ENCODE measurements at regions not wholly inside any gene's neighbourhood (a gene's known extent, or its start where the extent isn't known, plus 50 kb on each side); places are given as distances from the start of the nearest gene placed in this dataset.

DNA sequence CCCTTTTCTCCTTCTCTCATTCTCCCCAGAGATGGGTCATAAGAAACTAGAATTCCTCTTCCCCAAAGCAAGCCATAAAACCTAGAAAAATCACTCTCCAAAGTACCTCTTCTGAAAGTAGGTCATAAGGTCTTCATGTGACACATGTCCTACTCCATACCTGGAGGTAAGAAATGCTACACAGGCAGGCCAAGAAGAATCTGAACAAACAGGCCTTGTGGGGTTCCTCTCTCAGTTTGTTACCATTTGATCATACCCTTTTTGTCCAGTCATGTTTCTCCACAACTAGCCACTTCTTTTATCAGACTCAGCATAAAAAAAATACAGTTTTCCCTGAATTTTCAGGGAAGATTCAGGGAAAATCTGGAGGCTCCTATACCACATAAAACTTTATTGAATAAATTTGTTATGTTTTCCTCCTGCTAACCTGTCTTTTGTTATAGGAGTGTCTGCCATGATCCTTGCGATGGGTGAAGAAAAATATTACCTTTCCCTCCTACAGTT, 134.4 kb upstream of the LMO4 start:
- intact Hi-C loops (cut with DNase I) = no loop called here

DNA sequence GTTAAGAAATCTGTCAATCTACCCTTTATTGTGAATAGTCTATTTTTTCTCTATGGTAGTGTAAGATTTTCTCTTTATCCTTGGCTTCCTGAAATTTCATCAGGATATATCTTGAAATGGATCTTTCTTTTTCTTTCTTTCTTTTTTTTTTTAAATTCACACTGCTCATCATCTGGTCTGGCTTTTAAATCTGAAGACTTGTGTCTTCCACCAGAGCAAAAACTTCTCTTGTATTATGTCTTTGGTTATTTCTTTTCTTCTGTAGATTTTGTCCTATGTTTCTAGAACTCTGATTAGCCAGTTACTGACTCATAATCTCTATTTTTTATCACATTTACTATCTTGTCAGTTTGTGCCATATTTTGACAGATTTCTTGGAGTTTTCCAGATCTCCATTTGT, 133.8 kb upstream of the LMO4 start:
- DNase-seq = no peak

More for the DNA sequence above, 134.4 kb upstream of the LMO4 start:
- DNase-seq = no peak

GRCh38 chr1:87196110-87196827, 132.4 kb upstream of the LMO4 start:
- intact Hi-C loops (cut with DNase I) = no loop called here
- no peak for DNase-seq

More for the DNA sequence above, 133.8 kb upstream of the LMO4 start:
- intact Hi-C loops (cut with DNase I) = no loop called here

DNA sequence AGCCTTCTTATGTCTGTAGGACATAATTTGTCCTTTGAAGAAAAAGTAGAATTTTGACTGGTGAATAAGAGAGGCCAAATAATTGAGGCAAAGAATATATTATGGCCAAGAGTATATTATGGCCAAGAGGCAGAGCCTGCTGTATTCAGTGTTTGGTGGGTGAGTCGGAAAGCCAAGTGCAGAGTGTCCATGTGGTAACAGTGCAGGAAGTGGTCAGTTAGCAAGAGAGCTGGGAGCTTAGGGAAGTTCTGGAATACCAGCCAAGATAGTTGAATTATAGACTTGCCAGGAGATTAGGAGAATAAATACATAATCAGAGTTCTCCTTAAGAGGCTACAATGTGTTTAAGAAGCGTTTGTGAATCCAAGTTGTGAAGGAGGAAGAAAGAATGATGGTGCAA, 131.5 kb upstream of the LMO4 start:
- intact Hi-C loops (cut with DNase I) = no loop called here
- no peak for DNase-seq

GRCh38 chr1:87197641-87198040, 131.0 kb upstream of the LMO4 start:
- no peak for DNase-seq
- intact Hi-C loops (cut with DNase I) = no loop called here

DNA sequence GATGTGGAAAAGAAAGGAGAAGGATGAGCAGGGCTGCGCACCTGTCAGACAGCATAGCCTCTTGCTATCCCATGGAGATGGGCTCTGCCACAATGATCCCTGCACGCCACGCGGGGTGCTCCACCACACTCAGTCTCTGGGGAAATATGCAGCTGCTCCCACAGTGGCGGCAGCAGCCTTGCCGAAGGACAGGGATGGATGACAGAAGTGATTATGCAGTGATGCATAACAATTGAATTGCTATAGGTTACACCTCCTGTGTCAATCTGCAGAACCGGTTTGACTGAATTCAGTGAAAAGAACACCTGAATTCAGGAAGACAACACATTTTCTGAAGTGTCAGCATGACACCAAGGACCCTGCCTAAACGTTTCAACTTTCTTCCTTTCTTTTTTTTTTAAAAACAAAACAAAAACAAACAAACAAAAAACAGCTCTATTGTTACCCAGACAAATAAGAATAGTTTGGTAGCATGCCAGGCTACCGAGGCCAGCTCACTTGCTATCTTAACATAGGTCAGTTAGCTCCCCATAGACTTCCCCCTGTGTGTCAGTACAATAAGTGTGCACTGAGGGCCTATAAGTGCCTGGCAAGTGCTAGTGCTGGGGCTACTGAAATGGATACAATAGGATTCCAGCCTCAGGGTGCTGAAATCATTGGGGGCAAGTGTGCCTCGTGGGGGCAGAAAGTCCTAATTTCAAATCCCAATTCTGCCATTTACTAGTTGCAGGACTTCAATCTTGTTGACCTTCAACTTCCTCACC, 127.6 kb upstream of the LMO4 start:
- intact Hi-C loops (cut with DNase I) = no loop called here

DNA sequence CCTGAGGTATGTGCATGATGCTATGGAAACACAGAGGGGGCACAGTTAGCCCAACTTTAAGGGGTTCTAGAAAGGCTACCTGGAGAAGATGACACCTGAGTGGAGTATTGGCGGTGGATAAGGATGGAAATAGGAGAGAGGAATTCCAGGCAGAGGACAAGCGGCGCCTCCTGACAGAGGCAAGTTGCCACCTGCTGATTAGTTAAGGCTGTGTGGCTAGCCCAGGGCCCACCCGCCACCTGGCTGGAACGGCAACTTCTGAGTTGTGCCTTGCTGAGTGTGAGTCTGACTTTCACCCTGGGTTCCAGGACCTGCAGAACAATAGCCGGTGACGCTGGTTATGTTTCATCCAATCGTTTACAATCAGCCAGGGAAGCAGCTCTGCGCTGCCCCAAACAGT, 126.9 kb upstream of the LMO4 start:
- intact Hi-C loops (cut with DNase I) = no loop called here
- DNase-seq = peak in 1 of 10 donors; percentile 77

More for the DNA sequence above, 127.6 kb upstream of the LMO4 start:
- DNase-seq = peak in 1 of 10 donors; percentile 69

- no peak for DNase-seq
- intact Hi-C loops (cut with DNase I) = no loop called here
Observed at GRCh38 chr1:87202451-87202850, 126.2 kb upstream of the LMO4 start.

DNA sequence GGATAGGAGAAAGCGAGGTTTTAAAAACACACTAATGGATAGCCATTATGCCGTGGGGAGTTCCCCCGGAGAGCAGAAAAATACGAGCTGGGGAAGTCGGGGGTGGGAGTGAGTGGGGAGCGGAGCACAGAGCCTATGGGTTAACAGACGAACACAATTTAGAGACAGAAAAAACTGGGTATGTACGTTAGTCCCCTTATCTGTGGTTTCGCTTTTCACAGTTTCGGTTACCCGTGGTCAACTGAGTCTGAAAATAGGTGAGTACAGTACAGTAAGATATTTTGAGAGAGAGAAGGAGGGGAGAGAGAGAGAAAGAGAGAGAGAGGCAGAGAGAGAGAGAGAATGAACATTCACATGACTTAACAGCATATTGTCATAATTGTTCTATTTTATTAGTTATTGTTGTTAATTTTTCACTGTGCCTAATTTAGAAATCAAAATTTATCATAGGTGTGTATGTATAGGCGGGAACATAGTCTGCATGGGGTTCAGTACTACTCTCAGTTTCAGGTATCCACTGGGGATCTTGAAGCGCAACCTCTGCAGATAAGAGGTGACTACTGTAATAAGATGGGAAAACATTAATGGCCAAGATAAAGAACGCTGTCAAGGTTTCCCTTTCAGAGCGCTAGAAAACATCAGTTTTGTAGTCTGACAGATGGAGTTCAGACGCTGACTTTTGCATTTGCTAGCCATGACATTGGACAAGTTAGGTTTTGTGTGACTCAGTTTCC, 125.6 kb upstream of the LMO4 start:
- DNase-seq = no peak
- intact Hi-C loops (cut with DNase I) = no loop called here

GRCh38 chr1:87203904-87204303, 124.8 kb upstream of the LMO4 start:
- peak in 1 of 10 donors; percentile 79 for DNase-seq
- intact Hi-C loops (cut with DNase I) = no loop called here

- no peak for DNase-seq
- intact Hi-C loops (cut with DNase I) = no loop called here
Observed at GRCh38 chr1:87204441-87204840, 124.2 kb upstream of the LMO4 start.

GRCh38 chr1:87204921-87205320, 123.8 kb upstream of the LMO4 start:
- no peak for DNase-seq
- intact Hi-C loops (cut with DNase I) = no loop called here

DNA sequence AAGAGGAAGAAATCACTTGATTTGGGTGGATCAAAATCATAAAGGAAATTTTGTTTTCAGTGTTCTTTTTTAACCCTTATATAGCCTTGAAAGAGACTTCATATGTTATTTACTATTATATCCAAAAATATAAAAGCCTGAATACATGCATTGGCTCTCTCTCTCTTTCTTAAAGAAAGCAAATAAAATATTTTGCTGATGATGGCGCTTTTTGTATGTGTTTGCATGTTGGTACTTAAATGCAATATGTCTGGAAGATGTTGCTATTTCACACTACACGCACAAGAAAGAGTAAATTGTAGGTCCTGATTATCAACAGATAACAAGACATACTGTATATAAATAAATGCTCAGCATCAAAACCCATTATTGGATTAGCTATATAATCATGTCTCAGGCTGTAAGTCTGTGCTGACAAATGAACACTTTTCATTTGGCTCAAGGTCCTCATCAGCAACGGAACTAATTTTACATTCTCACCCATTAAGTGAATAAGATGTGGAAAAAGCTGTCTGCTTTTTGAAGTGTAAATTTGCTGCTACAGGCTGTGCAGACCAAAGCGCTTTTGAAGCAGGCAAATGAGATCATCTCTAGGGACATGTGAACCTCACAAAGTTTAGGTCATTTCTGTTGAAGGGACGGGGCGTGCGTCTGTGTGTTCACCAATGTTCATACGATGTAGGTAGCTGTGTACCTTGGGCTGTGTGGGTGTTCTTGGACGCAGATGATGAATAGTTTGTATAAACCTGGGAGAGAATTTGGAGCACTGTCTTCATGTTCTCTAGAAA, 122.4 kb upstream of the LMO4 start:
- DNase-seq = no peak
- intact Hi-C loops (cut with DNase I) = no loop called here

GRCh38 chr1:87208080-87208479, 120.6 kb upstream of the LMO4 start:
- intact Hi-C loops (cut with DNase I) = no loop called here
- DNase-seq = no peak

- intact Hi-C loops (cut with DNase I) = no loop called here
- DNase-seq = peak in 2 of 10 donors; percentile 29 to 70
Observed at GRCh38 chr1:87208931-87209330, 119.7 kb upstream of the LMO4 start.

- DNase-seq = no peak
- intact Hi-C loops (cut with DNase I) = no loop called here
Observed at GRCh38 chr1:87210151-87210550, 118.5 kb upstream of the LMO4 start.

- no peak for DNase-seq
- intact Hi-C loops (cut with DNase I) = no loop called here
Observed at GRCh38 chr1:87212431-87213134, 116.1 kb upstream of the LMO4 start.

DNA sequence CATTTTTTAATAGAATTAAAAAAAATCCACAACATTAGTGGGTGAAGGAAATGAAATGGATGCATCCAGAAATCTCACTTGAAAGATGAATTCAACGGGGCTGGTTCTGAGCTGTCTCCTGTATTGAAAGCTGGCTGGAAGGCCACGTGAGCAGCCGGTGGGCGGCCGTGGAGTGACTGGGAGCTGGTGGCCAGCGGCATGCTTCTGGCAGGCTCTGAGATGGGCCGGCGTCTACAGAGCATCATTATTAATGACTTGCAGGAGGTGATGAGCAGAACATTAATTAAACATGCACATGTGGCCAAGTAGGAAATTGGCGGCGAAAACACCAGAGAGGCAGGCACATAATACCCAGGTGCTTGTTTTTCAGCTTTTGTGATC, 115.6 kb upstream of the LMO4 start:
- intact Hi-C loops (cut with DNase I) = no loop called here
- DNase-seq = peak in 6 of 10 donors; percentile 23 to 92 (median 67)

DNA sequence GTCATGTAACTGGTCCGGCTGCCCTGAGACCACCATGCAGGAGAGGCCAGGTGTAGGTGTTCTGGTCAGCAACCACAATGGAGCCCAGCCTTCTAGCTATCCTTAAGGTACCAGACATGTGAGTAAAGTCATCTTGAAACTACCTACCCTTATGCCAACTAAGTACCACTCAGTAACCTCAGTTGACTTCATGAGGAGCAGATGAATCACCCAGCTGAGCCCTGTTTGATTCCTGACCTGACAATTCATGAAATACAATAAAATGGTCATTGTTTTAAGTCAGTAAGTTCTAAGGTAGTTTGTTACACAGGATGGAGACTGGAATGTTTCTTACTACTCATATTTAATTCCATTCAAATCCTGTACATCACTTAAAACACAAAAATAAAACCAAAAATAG, 113.1 kb upstream of the LMO4 start:
- no peak for DNase-seq
- intact Hi-C loops (cut with DNase I) = no loop called here

DNA sequence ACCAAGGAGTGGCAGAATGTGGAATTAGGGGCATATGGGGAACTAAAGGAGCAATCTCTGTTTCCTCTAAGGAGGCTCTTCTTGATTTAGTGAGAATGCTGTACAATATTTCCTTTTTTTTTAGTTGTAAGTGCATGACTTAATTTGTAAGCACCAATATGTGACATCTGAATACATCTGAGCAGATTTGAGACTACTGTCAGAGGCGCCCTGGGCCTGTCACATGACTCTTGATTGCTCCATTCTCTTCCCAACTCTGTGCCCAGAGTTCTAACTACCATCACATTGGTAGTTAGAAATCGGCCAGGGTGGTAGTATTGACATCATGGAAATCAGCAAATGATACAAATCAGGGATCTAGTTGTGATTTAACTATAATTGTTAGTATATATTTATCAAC, 110.1 kb upstream of the LMO4 start:
- intact Hi-C loops (cut with DNase I) = no loop called here
- no peak for DNase-seq
